ENCODE measurements at regions not wholly inside any gene's neighbourhood (a gene's known extent, or its start where the extent isn't known, plus 50 kb on each side); places are given as distances from the start of the nearest gene placed in this dataset.

GRCh38 chr6:104396077-104396476, 463.6 kb downstream of the HACE1 start:
- no peak overlapping the region for H3K4me3 ChIP-seq (ENCODE audit: low read length in 3 of 3)
- intact Hi-C loops (cut with DNase I) = no loop called here
- H3K27me3 ChIP-seq (ENCODE audit: control insufficient read depth, insufficient read depth, low read length) = no peaks in the 10 kb centered on the region
- FAIRE-seq (no peak), DNase-seq (no peak)
- TF ChIP-seq CTCF (IDR thresholded peaks at IDR 0.05; ENCODE audit: borderline replicate concordance, extremely low read depth, insufficient read depth) = no peak
- no peaks in the 10 kb centered on the region for H3K36me3 ChIP-seq (ENCODE audit: control insufficient read depth in 2 of 3, insufficient read depth in 3 of 3, low read length in 3 of 3)
- no peaks in the 10 kb centered on the region for H3K9me3 ChIP-seq (ENCODE audit: control insufficient read depth in 2 of 3, insufficient read depth in 1 of 3, low read length in 3 of 3)
- no peak overlapping the region for H3K27ac ChIP-seq (ENCODE audit: low read depth in 2 of 2, low read length in 2 of 2)
- H3K4me1 ChIP-seq (ENCODE audit: control insufficient read depth in 2 of 3, insufficient read depth in 2 of 3, low read depth in 1 of 3, low read length in 3 of 3) = no peaks in the 10 kb centered on the region
- no peak overlapping the region for H3K9ac ChIP-seq (ENCODE audit: low read length in 3 of 3)

GRCh38 chr6:104381907-104382306, 477.8 kb downstream of the HACE1 start:
- Histone ChIP-seq H3K36me3 (ENCODE audit: control insufficient read depth in 2 of 3, insufficient read depth in 3 of 3, low read length in 3 of 3) (no peaks in the 10 kb centered on the region), H3K9ac (ENCODE audit: low read length in 3 of 3) (no peak overlapping the region), H3K27me3 (ENCODE audit: control insufficient read depth, insufficient read depth, low read length) (no peaks in the 10 kb centered on the region), H3K4me1 (ENCODE audit: control insufficient read depth in 2 of 3, insufficient read depth in 2 of 3, low read depth in 1 of 3, low read length in 3 of 3) (no peaks in the 10 kb centered on the region), H3K9me3 (ENCODE audit: control insufficient read depth in 2 of 3, insufficient read depth in 1 of 3, low read length in 3 of 3) (no peaks in the 10 kb centered on the region), H3K27ac (ENCODE audit: low read depth in 2 of 2, low read length in 2 of 2) (no peak overlapping the region), H3K4me3 (ENCODE audit: low read length in 3 of 3) (no peak overlapping the region)
- intact Hi-C loops (cut with DNase I) = no loop called here
- DNase-seq (no peak), FAIRE-seq (no peak)
- TF ChIP-seq CTCF (IDR thresholded peaks at IDR 0.05; ENCODE audit: borderline replicate concordance, extremely low read depth, insufficient read depth) = no peak

DNA sequence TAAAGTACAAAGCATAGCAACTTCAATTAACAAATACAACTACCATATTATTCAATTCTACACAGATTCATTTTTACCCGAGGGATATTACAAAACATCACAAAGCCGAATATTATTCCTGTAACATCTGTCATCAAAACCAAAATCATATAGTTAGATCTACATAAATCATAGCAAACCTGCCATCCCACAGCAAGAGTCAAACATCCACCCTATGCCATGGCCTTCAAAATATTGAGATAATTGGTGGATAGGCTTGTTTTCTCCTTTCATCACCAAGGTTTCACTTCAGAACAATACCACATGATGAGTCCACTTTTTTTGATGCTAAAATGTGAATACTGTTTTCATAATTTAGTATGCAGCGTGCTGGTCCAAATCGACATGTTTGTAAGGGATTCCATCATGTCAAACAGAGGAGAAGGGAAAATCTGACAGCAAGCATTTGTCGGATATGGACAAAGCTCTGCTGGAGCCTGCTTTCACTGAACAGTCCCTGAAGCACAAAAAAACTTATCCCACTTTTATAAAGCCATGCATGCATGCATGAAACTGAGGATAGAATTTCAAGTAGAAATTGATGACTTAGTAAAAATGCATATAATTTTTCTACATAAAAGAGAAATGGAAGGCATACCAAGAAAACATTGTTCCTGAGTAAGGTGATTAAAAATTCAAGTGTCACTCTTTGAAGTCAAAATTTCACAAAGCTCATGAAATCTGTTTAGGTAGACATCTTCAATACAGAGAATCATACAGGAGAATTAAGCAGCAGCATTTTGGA, 494.1 kb downstream of the HACE1 start:
- Histone ChIP-seq H3K36me3 (ENCODE audit: control insufficient read depth in 2 of 3, insufficient read depth in 3 of 3, low read length in 3 of 3) (no peaks in the 10 kb centered on the region), H3K4me3 (ENCODE audit: low read length in 3 of 3) (no peak overlapping the region), H3K27me3 (ENCODE audit: control insufficient read depth, insufficient read depth, low read length) (no peaks in the 10 kb centered on the region), H3K4me1 (ENCODE audit: control insufficient read depth in 2 of 3, insufficient read depth in 2 of 3, low read depth in 1 of 3, low read length in 3 of 3) (no peaks in the 10 kb centered on the region), H3K27ac (ENCODE audit: low read depth in 2 of 2, low read length in 2 of 2) (no peak overlapping the region), H3K9ac (ENCODE audit: low read length in 3 of 3) (no peak overlapping the region), H3K9me3 (ENCODE audit: control insufficient read depth in 2 of 3, insufficient read depth in 1 of 3, low read length in 3 of 3) (no peaks in the 10 kb centered on the region)
- DNase-seq = no peak
- FAIRE-seq = no peak
- no peak for TF ChIP-seq CTCF (IDR thresholded peaks at IDR 0.05; ENCODE audit: borderline replicate concordance, extremely low read depth, insufficient read depth)
- intact Hi-C loops (cut with DNase I) = no loop called here

GRCh38 chr6:104357928-104358327, 501.8 kb downstream of the HACE1 start:
- intact Hi-C loops (cut with DNase I) = no loop called here
- Histone ChIP-seq H3K4me3 (ENCODE audit: low read length in 3 of 3) (no peak overlapping the region), H3K9ac (ENCODE audit: low read length in 3 of 3) (no peak overlapping the region), H3K27ac (ENCODE audit: low read depth in 2 of 2, low read length in 2 of 2) (no peak overlapping the region), H3K4me1 (ENCODE audit: control insufficient read depth in 2 of 3, insufficient read depth in 2 of 3, low read depth in 1 of 3, low read length in 3 of 3) (no peaks in the 10 kb centered on the region), H3K36me3 (ENCODE audit: control insufficient read depth in 2 of 3, insufficient read depth in 3 of 3, low read length in 3 of 3) (no peaks in the 10 kb centered on the region), H3K27me3 (ENCODE audit: control insufficient read depth, insufficient read depth, low read length) (no peaks in the 10 kb centered on the region), H3K9me3 (ENCODE audit: control insufficient read depth in 2 of 3, insufficient read depth in 1 of 3, low read length in 3 of 3) (no peaks in the 10 kb centered on the region)
- FAIRE-seq (no peak), DNase-seq (no peak)
- no peak for TF ChIP-seq CTCF (IDR thresholded peaks at IDR 0.05; ENCODE audit: borderline replicate concordance, extremely low read depth, insufficient read depth)
